ENCODE measurements at regions not wholly inside any gene's neighbourhood (a gene's known extent, or its start where the extent isn't known, plus 50 kb on each side); places are given as distances from the start of the nearest gene placed in this dataset.

GRCh38 chr5:105195765-105196164, 1633.2 kb upstream of the NUDT12 start:
- H2AFZ ChIP-seq (ENCODE audit: low read depth, low read length): no peak overlapping the region
- no peak overlapping the region for H3K4me3 ChIP-seq (replicated peaks in 1 of 3; ENCODE audit: insufficient read depth in 1 of 3, low read depth in 1 of 3, low read length in 3 of 3)
- H3K27ac ChIP-seq (ENCODE audit: insufficient read depth, low read depth, low read length): no peak overlapping the region
- no peak for FAIRE-seq
- H3K4me2 ChIP-seq (ENCODE audit: insufficient read depth, low read length): no peak overlapping the region
- no peaks in the 10 kb centered on the region for H3K9me3 ChIP-seq (replicated peaks; ENCODE audit: control insufficient read depth, insufficient read depth, low read length)
- TF ChIP-seq FOS (IDR thresholded peaks at IDR 0.05; ENCODE audit: borderline replicate concordance, insufficient read depth, low read length) (no peak), MAX (IDR thresholded peaks at IDR 0.05; ENCODE audit: insufficient read depth, insufficient read length) (no peak), POLR2AphosphoS5 (IDR thresholded peaks at IDR 0.05; ENCODE audit: insufficient read depth, low read depth, low read length) (no peak), MYC (IDR thresholded peaks at IDR 0.05; ENCODE audit: low read depth, low read length) (no peak), GATA2 (IDR thresholded peaks at IDR 0.05; ENCODE audit: insufficient read depth, insufficient read length, low read depth, low read length) (no peak), CTCF (IDR thresholded peaks at IDR 0.05; ENCODE audit: extremely low read depth in 1 of 2, insufficient read depth in 1 of 2, low read depth in 1 of 2, low read length in 2 of 2) (no peak), JUN (IDR thresholded peaks at IDR 0.05; ENCODE audit: borderline replicate concordance, insufficient read depth, insufficient read length, low read depth) (no peak), POLR2A (IDR thresholded peaks at IDR 0.05; ENCODE audit: low read depth, low read length) (no peak), EZH2 (IDR thresholded peaks at IDR 0.05; ENCODE audit: borderline replicate concordance, low read depth, low read length, severe bottlenecking) (no peak)
- CTCF ChIA-PET: no interaction called here
- dilution Hi-C loops (cut with MboI; ENCODE audit: extremely low pct_ligation_motif_present, low sequenced_read_pairs): no loop called here
- H3K79me2 ChIP-seq (ENCODE audit: control insufficient read depth, insufficient read depth, low read length): no peaks in the 10 kb centered on the region
- no peaks in the 10 kb centered on the region for H3K9me1 ChIP-seq (replicated peaks; ENCODE audit: control insufficient read depth, extremely low read depth, insufficient read depth, low read length)
- no peak for DNase-seq (ENCODE audit: low read depth, low spot score)
- no peaks in the 10 kb centered on the region for H3K4me1 ChIP-seq (ENCODE audit: control insufficient read depth, extremely low read depth, insufficient read depth, low read length)
- no peaks in the 10 kb centered on the region for H3K36me3 ChIP-seq (ENCODE audit: control insufficient read depth in 2 of 2, extremely low read depth in 1 of 2, insufficient read depth in 2 of 2, low read length in 2 of 2)
- intact Hi-C loops (cut with micrococcal nuclease): no loop called here
- H3K9ac ChIP-seq (replicated peaks; ENCODE audit: extremely low read depth, insufficient read depth, low read length): no peak overlapping the region
- POLR2A ChIA-PET: no interaction called here
- H4K20me1 ChIP-seq (replicated peaks; ENCODE audit: control insufficient read depth, extremely low read depth, insufficient read depth, low read length): no peaks in the 10 kb centered on the region
- BruUV-seq (replicated peaks): no TSS peak
- no peaks in the 10 kb centered on the region for H3K27me3 ChIP-seq (ENCODE audit: control insufficient read depth in 2 of 2, insufficient read depth in 2 of 2, low read length in 2 of 2)

Measured in endothelial cell of umbilical vein (primary cell).